ENCODE measurements at regions not wholly inside any gene's neighbourhood (a gene's known extent, or its start where the extent isn't known, plus 50 kb on each side); places are given as distances from the start of the nearest gene placed in this dataset.
"Not testable (repeated sequence)": the region's sequence is repeated elsewhere in the genome, so short reads cannot be mapped to it uniquely, and the experiment has no call there.

GRCh38 chr14:71237556-71237955 lies 330.3 kb downstream of the PCNX1 start:
- DNase-seq, result no peak

- DNase-seq, result no peak
Measured at GRCh38 chr14:71238835-71239234, 331.6 kb downstream of the PCNX1 start.

- no peak for DNase-seq
Measured at GRCh38 chr14:71240171-71240570, 332.9 kb downstream of the PCNX1 start.

- no peak for DNase-seq
Measured at GRCh38 chr14:71240866-71241520, 333.7 kb downstream of the PCNX1 start.

- DNase-seq, result peak in 26 of 58 donors; percentile 2 to 78 (median 24)
Measured at GRCh38 chr14:71242237-71242748, 335.0 kb downstream of the PCNX1 start.

GRCh38 chr14:71243697-71244096 lies 336.4 kb downstream of the PCNX1 start:
- DNase-seq, result peak in 1 of 58 donors; percentile 1

GRCh38 chr14:71244341-71244740 lies 337.1 kb downstream of the PCNX1 start:
- DNase-seq, result no peak

GRCh38 chr14:71245659-71246361 lies 338.6 kb downstream of the PCNX1 start:
- no peak for DNase-seq

GRCh38 chr14:71246539-71246938 lies 339.3 kb downstream of the PCNX1 start:
- no peak for DNase-seq

GRCh38 chr14:71247106-71247505 lies 339.8 kb downstream of the PCNX1 start:
- no peak for DNase-seq

- no peak for DNase-seq
Measured at GRCh38 chr14:71248194-71248593, 340.9 kb downstream of the PCNX1 start.

GRCh38 chr14:71250347-71250746 lies 343.1 kb downstream of the PCNX1 start:
- DNase-seq, result no peak

- DNase-seq, result no peak
Measured at GRCh38 chr14:71250791-71251190, 343.5 kb downstream of the PCNX1 start.

- not testable (repeated sequence) for DNase-seq
Measured at GRCh38 chr14:71254091-71254719, 346.9 kb downstream of the PCNX1 start.

- DNase-seq, result no peak
Measured at GRCh38 chr14:71261206-71261605, 353.9 kb downstream of the PCNX1 start.

GRCh38 chr14:71262441-71262840 lies 355.2 kb downstream of the PCNX1 start:
- DNase-seq, result no peak

- DNase-seq, result no peak
Measured at GRCh38 chr14:71264260-71264659, 357.0 kb downstream of the PCNX1 start.

- DNase-seq, result no peak
Measured at GRCh38 chr14:71267007-71267513, 359.8 kb downstream of the PCNX1 start.

GRCh38 chr14:71267691-71268090 lies 360.4 kb downstream of the PCNX1 start:
- no peak for DNase-seq

GRCh38 chr14:71270111-71270510 lies 362.9 kb downstream of the PCNX1 start:
- no peak for DNase-seq

- DNase-seq, result no peak
Measured at GRCh38 chr14:71271166-71271945, 364.1 kb downstream of the PCNX1 start.

Measured in anterior cingulate cortex (tissue), 58 donors.